Hepatocyte (in vitro differentiated cells): ENCODE measurements at regions not wholly inside any gene's neighbourhood (a gene's known extent, or its start where the extent isn't known, plus 50 kb on each side); places are given as distances from the start of the nearest gene placed in this dataset.

Experiments
- DNase-seq: peaks from one replicate; pipeline ENCODE4 v3.0.0-alpha.2; 2016; ENCODE audit warnings: low spot score
- H2AFZ ChIP-seq: fragments of 200-600 bp; sonication (generic); 2 replicates; pipeline ENCODE4 v1.6.0; 2016; ENCODE audit warnings: antibody characterized with exemption, mild to moderate bottlenecking
- H3K27ac ChIP-seq: fragments of 200-600 bp; sonication (generic); 2 replicates; pipeline ENCODE4 v1.5.1; 2016; ENCODE audit warnings: mild to moderate bottlenecking
- H3K27me3 ChIP-seq: fragments of 200-600 bp; sonication (generic); 2 replicates; pipeline ENCODE4 v1.6.1; 2016
- H3K36me3 ChIP-seq: fragments of 200-600 bp; sonication (generic); replicated peaks from 2 replicates; pipeline ENCODE4 v1.5.1; 2016; ENCODE audit warnings: low read depth; ENCODE audit not compliant: insufficient read depth
- H3K4me1 ChIP-seq: fragments of 200-600 bp; sonication (generic); 2 replicates; pipeline ENCODE4 v1.5.1; 2016; ENCODE audit warnings: mild to moderate bottlenecking, moderate library complexity; ENCODE audit not compliant: insufficient read depth
- H3K4me2 ChIP-seq: fragments of 200-600 bp; sonication (generic); 2 replicates; pipeline ENCODE4 v1.6.0; 2016
- H3K4me3 ChIP-seq: fragments of 200-600 bp; sonication (generic); 2 replicates; pipeline ENCODE4 v1.5.1; 2016; ENCODE audit warnings: mild to moderate bottlenecking
- H3K79me2 ChIP-seq: fragments of 200-600 bp; sonication (generic); 2 replicates; pipeline ENCODE4 v1.6.0; 2017; ENCODE audit warnings: mild to moderate bottlenecking
- H3K9me2 ChIP-seq: fragments of 200-600 bp; sonication (generic); replicated peaks from 2 replicates; pipeline ENCODE4 v1.6.0; 2017; ENCODE audit warnings: mild to moderate bottlenecking; ENCODE audit not compliant: insufficient read depth
- H3K9me3 ChIP-seq: fragments of 200-600 bp; sonication (generic); 2 replicates; pipeline ENCODE4 v1.5.1; 2016; ENCODE audit warnings: low read depth, mild to moderate bottlenecking
- H4K20me1 ChIP-seq: fragments of 200-600 bp; sonication (generic); 2 replicates; pipeline ENCODE4 v1.6.0; 2016; ENCODE audit warnings: mild to moderate bottlenecking; ENCODE audit not compliant: insufficient read depth, poor library complexity, severe bottlenecking
- CTCF ChIP-seq: fragments of 200-600 bp; sonication (generic); IDR thresholded peaks from 2 replicates; pipeline ENCODE4 v1.5.1; 2016; ENCODE audit warnings: antibody characterized with exemption, mild to moderate bottlenecking; ENCODE audit not compliant: poor library complexity
- EZH2 ChIP-seq: fragments of 200-600 bp; sonication (generic); IDR thresholded peaks from 2 replicates; pipeline ENCODE4 v1.6.1; 2016; ENCODE audit warnings: antibody characterized with exemption, mild to moderate bottlenecking, borderline replicate concordance
- EZH2phosphoT487 ChIP-seq: fragments of 200-600 bp; sonication (generic); IDR thresholded peaks from one replicate; pipeline ENCODE4 v1.6.1; 2018; ENCODE audit warnings: antibody characterized with exemption, mild to moderate bottlenecking, low read depth, moderate library complexity; ENCODE audit not compliant: unreplicated experiment, severe bottlenecking
- WGBS: methylation state at CpG from one replicate; pipeline ENCODE4 v1.1.6; 2016; ENCODE audit warnings: low lambda C conversion rate; ENCODE audit errors: missing lambda C conversion rate; 5-methylcytosine and 5-hydroxymethylcytosine counted together

- H3K79me2 ChIP-seq, result no peaks in the 10 kb centered on the region
- TF ChIP-seq CTCF (no peak), EZH2 (no peak), EZH2phosphoT487 (no peak)
- H4K20me1 ChIP-seq, result no peaks in the 10 kb centered on the region
- H2AFZ ChIP-seq, result no peak overlapping the region
- H3K9me2 ChIP-seq, result no peaks in the 10 kb centered on the region
- H3K36me3 ChIP-seq, result no peaks in the 10 kb centered on the region
- no peaks in the 10 kb centered on the region for H3K4me1 ChIP-seq
- no peaks in the 10 kb centered on the region for H3K9me3 ChIP-seq
- DNase-seq, result no peak
- 87% methylated on average over 12 of the region's 12 CpGs for WGBS
- no peaks in the 10 kb centered on the region for H3K27me3 ChIP-seq
- no peak overlapping the region for H3K4me3 ChIP-seq
- H3K4me2 ChIP-seq, result no peak overlapping the region
- no peak overlapping the region for H3K27ac ChIP-seq
Observed at GRCh38 chr4:184281231-184282139, 63.8 kb upstream of the ENPP6 start.

GRCh38 chr4:184280591-184281071 is 63.0 kb upstream of the ENPP6 start:
- H3K9me2 ChIP-seq, result no peaks in the 10 kb centered on the region
- H3K4me3 ChIP-seq, result no peak overlapping the region
- no peaks in the 10 kb centered on the region for H3K36me3 ChIP-seq
- no peak overlapping the region for H3K4me2 ChIP-seq
- no peaks in the 10 kb centered on the region for H3K9me3 ChIP-seq
- TF ChIP-seq CTCF, result no peak
- TF ChIP-seq EZH2phosphoT487, result no peak
- no peak for TF ChIP-seq EZH2
- no peak for DNase-seq
- H3K79me2 ChIP-seq, result no peaks in the 10 kb centered on the region
- no peaks in the 10 kb centered on the region for H3K27me3 ChIP-seq
- H3K27ac ChIP-seq, result no peak overlapping the region
- 94% methylated on average over 2 of the region's 2 CpGs for WGBS
- H3K4me1 ChIP-seq, result no peaks in the 10 kb centered on the region
- H2AFZ ChIP-seq, result no peak overlapping the region
- no peaks in the 10 kb centered on the region for H4K20me1 ChIP-seq

GRCh38 chr4:184280137-184280536 is 62.5 kb upstream of the ENPP6 start:
- H4K20me1 ChIP-seq, result no peaks in the 10 kb centered on the region
- H3K4me3 ChIP-seq, result no peak overlapping the region
- H3K4me1 ChIP-seq, result no peaks in the 10 kb centered on the region
- H3K9me3 ChIP-seq, result no peaks in the 10 kb centered on the region
- H3K9me2 ChIP-seq, result no peaks in the 10 kb centered on the region
- H3K79me2 ChIP-seq, result no peaks in the 10 kb centered on the region
- no peaks in the 10 kb centered on the region for H3K27me3 ChIP-seq
- H3K27ac ChIP-seq, result no peak overlapping the region
- TF ChIP-seq EZH2phosphoT487 (no peak), EZH2 (no peak), CTCF (no peak)
- H3K4me2 ChIP-seq, result no peak overlapping the region
- no peak for DNase-seq
- H3K36me3 ChIP-seq, result no peaks in the 10 kb centered on the region
- 88% methylated on average over 4 of the region's 4 CpGs for WGBS
- no peak overlapping the region for H2AFZ ChIP-seq
